ENCODE measurements at regions not wholly inside any gene's neighbourhood (a gene's known extent, or its start where the extent isn't known, plus 50 kb on each side); places are given as distances from the start of the nearest gene placed in this dataset.

DNA sequence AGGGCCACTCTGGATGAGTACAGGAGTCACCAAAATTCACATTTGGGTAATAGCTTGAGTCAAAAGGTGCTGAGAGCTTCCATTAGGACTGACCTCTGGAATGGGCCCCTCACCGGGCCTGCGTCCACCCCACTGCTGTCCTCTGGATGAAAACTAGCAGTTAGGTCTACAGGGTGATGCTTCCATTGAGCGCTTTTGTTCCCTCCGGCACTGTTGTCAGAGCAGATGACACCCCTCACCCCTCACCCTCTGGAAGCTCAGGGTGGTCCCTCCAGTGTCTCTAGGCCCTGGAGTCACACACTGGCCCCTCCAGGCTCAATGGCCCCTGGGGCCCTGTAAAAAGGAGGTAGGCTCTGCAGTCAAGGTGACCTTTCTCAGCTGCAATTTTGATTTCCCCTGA is 187.8 kb upstream of the GPR12 start:
- CTCF ChIA-PET = interaction anchor here (0.7 kb wide), 1 partner anchor 303 kb away, joined by 5 read pairs; the partner anchor contains the start of gene RPL21
- no peak for DNase-seq (ENCODE audit: low spot score)
- H3K27ac ChIP-seq = no peak overlapping the region
- no peak for TF ChIP-seq CTCF (conservative IDR thresholded peaks at IDR 0.05; ENCODE audit: low read depth)
- POLR2A ChIA-PET (ENCODE audit: low non-redundant PET) = no interaction called here

GRCh38 chr13:26946684-26947343 is 186.2 kb upstream of the GPR12 start:
- TF ChIP-seq CTCF (conservative IDR thresholded peaks at IDR 0.05; ENCODE audit: low read depth) = peak; percentile 74
- ChIA-PET POLR2A (ENCODE audit: low non-redundant PET) (interaction anchor here (0.7 kb wide), 1 partner anchor 411 kb away, joined by 4 read pairs; no protein-coding TSS in a partner anchor), CTCF (interaction anchor here (0.5 to 2.1 kb wide), 25 partner anchors 12 to 1048 kb away, joined by 3 to 31 read pairs (median 4); no protein-coding TSS in a partner anchor)
- DNase-seq (ENCODE audit: low spot score) = peak; percentile 49
- H3K27ac ChIP-seq = no peak overlapping the region

DNA sequence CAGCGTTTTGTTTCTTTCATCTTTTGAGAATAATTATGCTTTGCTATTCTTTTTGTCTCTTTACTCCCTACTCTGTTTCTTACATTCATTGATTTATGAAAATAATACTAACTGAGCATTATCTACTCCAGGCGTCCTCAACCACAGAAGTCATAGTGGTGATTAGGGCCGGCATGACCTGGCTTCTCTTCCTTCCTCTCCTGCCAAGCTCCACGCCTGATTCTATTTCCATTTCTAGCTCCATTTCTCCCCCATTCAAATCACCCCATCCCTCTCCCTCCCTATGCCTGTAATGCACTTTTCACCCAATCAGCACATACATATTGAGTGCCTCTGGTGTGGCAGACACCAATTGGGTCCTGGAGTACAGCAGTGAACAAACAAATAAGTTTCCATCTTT is 183.2 kb upstream of the GPR12 start:
- no peak for DNase-seq (ENCODE audit: low spot score)
- CTCF ChIA-PET = interaction anchor here (0.7 kb wide), 1 partner anchor 419 kb away, joined by 4 read pairs; no protein-coding TSS in a partner anchor
- H3K27ac ChIP-seq = no peak overlapping the region
- POLR2A ChIA-PET (ENCODE audit: low non-redundant PET) = no interaction called here
- no peak for TF ChIP-seq CTCF (conservative IDR thresholded peaks at IDR 0.05; ENCODE audit: low read depth)

GRCh38 chr13:26942184-26942583 is 181.6 kb upstream of the GPR12 start:
- no peak for TF ChIP-seq CTCF (conservative IDR thresholded peaks at IDR 0.05; ENCODE audit: low read depth)
- DNase-seq (ENCODE audit: low spot score) = no peak
- POLR2A ChIA-PET (ENCODE audit: low non-redundant PET) = no interaction called here
- CTCF ChIA-PET = interaction anchor here (0.9 kb wide), 1 partner anchor 1050 kb away, joined by 4 read pairs; no protein-coding TSS in a partner anchor
- no peak overlapping the region for H3K27ac ChIP-seq

DNA sequence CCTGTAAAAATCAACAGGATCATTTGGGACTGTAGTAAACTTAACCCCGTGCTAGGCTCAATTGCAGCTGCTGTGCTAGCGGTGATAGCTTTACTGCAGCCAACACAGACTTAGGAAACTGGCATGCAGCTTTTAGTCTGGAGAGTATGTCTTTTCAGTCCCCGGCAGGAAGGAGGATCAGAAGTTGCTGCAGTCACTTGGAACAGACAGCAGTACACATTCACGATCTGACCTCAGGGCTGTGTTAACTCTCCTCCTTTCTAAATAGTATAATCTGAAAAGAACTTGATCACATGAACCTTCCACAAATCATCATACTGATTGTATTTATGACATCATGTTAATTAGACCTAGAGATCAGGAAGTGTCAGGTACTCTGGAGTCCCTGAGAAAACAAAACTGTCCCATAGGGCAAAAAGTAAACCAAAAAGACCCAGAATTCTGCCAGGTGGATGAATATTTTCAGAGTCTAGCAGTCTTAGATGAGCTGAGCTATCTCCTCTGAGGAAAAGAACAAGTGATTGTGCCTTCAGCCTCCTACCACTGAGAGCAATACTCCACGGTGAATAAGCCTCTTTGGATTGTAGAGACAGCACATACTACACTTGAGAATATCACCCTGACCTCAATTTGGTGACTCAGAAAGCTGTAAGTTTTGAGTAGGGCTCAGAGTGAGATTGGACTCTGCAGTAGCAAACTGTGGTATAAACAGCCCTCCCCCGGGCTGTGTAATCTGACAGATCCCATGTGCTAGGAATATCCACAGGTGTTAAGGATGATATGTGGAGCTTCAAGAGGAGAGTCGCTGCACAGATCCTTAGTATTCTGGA is 181.0 kb upstream of the GPR12 start:
- POLR2A ChIA-PET (ENCODE audit: low non-redundant PET) = no interaction called here

More for the DNA sequence above, 181.0 kb upstream of the GPR12 start:
- peak; percentile 8 for DNase-seq (ENCODE audit: low spot score)
- no peak overlapping the region for H3K27ac ChIP-seq
- no peak for TF ChIP-seq CTCF (conservative IDR thresholded peaks at IDR 0.05; ENCODE audit: low read depth)
- CTCF ChIA-PET = interaction anchor here (0.6 kb wide), 1 partner anchor 11 kb away, joined by 4 read pairs; no protein-coding TSS in a partner anchor
